ENCODE measurements at regions not wholly inside any gene's neighbourhood (a gene's known extent, or its start where the extent isn't known, plus 50 kb on each side); places are given as distances from the start of the nearest gene placed in this dataset.
"Not testable (repeated sequence)": the region's sequence is repeated elsewhere in the genome, so short reads cannot be mapped to it uniquely, and the experiment has no call there.

DNA sequence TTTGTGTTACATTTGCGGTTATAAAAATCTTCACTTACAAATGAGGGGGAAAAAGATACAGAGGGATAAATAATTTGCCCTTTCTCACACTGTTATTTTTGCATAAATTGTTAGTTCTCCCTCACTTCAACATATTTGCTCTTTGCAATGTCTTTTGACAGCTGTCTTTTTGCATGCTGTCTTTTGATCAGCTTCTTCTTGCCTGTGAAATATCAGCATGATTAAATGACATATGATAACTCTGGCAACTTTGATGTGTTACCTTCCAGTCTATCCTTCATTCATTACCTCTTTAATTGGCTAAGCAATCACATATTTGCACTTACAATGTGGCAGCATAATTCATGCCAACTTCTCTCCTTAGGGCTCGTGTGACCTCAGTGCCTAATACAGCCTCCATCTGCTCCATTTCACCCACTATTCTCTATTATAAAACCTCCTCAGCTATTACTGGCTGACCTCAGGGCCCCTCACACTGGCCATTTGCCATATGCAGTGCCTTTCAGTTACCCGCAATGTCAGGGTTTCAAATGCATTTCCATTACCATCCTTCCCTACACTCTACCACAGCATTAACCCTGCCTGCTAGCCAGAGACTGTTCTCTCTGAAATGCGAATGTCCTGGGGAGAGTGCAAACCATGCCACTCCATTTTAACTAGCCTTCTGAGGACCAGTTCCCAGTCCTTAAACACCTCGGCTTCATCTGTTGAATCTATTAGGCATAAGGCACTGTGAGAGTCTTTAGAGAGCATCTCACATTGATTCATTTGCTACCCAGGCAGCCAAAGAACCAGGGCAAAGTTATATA is 1056.6 kb upstream of the CHAC2 start:
- no peak for DNase-seq (ENCODE audit: low read depth, low spot score)

GRCh38 chr2:52704251-52704650 is 1063.4 kb upstream of the CHAC2 start:
- no peak for DNase-seq (ENCODE audit: low read depth, low spot score)

DNA sequence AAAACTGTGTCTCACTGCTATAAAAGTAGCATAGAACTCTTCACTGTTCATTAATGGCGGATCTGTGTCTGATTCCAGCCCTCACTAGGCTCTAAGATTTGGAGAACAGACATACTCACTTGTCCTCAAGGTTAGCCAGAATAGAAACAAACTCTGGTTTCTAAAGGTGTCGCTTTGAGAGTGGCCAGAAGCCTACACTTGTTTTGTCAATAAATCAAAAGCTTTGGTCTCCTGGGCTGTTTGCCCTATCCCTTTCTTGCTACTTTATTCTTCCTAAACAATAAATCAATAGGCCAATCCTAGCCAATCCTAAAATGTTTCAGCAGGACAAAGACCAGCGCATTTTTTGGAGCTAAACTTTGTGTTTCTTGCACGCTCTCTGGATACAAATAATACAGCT is 1064.6 kb upstream of the CHAC2 start:
- no peak for DNase-seq (ENCODE audit: low read depth, low spot score)

GRCh38 chr2:52698408-52698807 is 1069.2 kb upstream of the CHAC2 start:
- no peak for DNase-seq (ENCODE audit: low read depth, low spot score)

GRCh38 chr2:52697690-52698089 is 1069.9 kb upstream of the CHAC2 start:
- no peak for DNase-seq (ENCODE audit: low read depth, low spot score)

GRCh38 chr2:52695731-52696130 is 1071.9 kb upstream of the CHAC2 start:
- peak; percentile 8 for DNase-seq (ENCODE audit: low read depth, low spot score)

DNA sequence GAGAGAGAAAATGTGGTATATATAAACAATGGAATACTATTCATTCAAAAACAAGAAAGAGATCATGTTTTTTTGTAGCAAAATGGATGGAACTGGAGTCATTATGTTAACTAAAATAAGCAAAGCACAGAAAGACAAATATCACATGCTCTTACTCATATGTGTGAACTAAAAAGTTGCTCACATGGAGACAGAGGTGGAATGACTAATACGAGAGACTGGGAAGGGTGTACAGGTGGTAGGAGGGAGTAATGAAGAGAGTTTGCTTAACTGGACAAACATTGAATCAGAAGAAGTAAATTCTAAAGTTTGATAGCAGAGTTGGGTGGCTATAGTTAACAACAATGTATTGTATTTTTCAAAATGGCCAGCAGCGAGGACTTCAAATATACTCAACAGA is 1080.7 kb upstream of the CHAC2 start:
- DNase-seq (ENCODE audit: low read depth, low spot score): no peak

GRCh38 chr2:52676056-52676455 is 1091.5 kb upstream of the CHAC2 start:
- DNase-seq (ENCODE audit: low read depth, low spot score): peak; percentile 33

DNA sequence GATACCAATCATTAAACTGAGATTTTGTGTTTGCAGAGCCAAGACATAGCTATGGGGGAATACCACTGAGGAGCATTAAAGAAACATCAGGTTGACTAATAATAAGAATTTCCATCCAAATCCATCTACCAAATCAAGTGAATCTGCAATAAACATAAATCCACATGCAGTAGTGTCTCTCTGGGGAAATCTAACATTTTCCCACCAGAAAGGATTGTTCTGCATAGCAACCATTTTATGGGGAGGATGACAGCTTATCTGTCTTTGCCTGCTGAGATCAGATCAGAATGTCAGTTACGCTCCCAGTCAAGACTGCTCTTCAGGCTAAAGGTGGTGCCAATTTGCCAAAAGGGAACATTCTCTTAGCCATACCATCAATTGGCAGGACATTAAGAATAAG is 1098.9 kb upstream of the CHAC2 start:
- DNase-seq (ENCODE audit: low read depth, low spot score): no peak

DNA sequence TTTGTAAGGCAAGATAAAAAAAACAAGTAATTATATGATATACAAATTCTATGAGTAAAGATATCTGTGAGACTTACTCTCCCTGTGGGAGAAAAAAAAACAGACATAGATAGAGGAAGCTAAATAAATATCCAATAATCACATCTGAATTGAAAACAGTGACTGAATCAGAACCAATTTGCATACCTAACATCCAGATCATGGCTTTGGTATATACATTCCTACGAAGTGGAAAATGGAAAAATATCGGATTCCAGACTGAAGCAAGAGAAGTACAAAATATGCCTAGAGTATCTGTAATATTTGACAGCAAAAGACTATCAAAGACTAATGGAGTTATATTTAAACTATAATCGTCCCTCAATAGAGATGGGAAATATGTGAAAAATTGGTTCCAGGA is 1108.1 kb upstream of the CHAC2 start:
- DNase-seq (ENCODE audit: low read depth, low spot score): no peak

DNA sequence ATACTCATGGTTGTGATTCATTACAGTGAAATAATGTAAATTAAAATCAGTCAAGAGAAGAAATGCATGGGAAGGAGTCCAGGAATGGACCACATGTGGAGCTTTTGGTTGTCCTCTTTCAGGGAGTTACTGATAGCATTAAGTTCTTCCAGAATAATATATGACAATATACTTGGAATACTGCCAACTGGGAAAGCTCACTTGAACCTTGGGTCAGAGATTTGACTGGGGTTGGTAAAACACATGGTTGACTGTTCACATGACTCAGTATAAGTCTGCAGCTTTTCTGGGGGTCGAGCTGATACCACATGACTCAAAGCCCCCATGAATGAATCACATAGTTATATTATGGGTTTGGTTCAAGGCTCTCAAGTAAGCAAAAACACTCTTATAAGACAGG is 1109.0 kb upstream of the CHAC2 start:
- DNase-seq (ENCODE audit: low read depth, low spot score): peak; percentile 60

DNA sequence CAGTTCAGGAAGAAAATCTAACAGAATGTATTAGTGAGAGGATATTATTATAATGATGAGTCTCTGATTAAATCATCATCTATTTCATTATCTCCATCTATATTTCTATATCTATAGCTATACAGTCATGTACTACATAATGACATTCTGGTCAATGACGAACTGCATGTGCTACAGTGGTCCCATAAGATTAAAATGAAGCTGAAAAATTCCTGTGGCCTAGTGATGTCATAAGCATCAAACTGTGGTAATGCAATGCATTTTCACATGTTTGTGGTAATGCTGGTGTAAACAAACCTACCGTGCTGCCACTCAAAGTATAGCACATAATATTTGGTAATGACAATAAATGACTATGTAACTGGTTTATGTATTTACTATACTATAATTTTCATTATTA is 1127.9 kb upstream of the CHAC2 start:
- DNase-seq (ENCODE audit: low read depth, low spot score): peak; percentile 49

DNA sequence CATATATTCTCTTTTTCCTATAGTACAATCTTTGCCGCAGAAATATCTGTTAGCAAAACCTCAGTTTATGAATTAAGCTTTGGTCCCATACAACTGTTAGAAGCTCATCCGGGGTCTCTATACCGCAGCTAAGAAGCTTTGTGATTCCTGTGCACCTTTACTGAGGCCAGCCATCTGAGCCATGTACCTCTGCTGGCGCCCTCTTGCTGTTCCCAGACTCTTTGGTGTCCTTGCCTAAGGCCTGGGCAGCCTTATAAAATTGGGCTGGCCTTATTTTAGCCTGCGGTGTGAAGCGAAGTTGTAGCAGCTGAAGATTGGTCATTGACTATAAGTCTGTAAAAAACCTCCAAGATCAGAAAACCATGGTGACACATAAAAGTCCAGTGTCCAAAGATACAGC is 1135.1 kb upstream of the CHAC2 start:
- DNase-seq (ENCODE audit: low read depth, low spot score): no peak

DNA sequence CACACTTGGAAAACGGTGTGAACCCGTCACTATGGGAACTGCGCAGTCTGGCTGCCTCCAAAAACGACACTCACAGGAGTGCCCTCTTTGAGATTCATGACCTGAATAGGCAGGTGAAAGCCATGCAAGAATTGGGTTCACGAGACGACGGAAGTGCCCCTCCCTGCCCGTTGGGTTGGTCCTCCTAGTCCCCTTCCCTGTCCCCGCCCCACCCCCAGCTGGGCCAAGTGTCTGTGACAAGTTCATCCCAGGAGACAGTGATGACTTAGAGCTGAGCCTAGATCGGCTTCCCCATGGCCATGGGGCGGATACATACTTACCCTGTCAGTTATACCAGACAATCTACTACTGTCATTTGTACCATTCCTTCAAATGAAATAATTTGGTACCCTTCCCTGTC is 1137.7 kb upstream of the CHAC2 start:
- DNase-seq (ENCODE audit: low read depth, low spot score): no peak

DNA sequence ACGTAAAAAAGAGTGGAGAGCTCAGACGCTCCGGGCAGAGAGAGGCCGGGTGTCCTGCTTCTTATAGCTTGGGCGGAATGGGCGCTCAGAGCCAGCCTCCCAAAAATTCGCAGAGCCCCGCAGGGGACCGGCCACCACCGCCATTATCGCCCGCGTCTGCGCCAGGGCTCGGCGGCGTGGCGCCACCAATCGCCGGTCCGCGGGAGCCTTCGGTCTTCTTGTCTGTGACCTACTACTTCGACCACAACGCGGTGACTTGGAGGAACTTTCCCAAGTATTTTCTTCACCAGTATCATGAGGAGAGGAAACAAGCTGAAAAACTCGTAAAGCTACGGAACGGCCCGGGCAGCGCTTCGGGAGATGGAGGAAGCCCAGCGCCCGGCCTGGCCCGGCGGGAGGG is 1138.1 kb upstream of the CHAC2 start:
- no peak for DNase-seq (ENCODE audit: low read depth, low spot score)

- DNase-seq (ENCODE audit: low read depth, low spot score): no peak
Observed at GRCh38 chr2:52622266-52622665, 1145.3 kb upstream of the CHAC2 start.

GRCh38 chr2:52613064-52613463 is 1154.5 kb upstream of the CHAC2 start:
- no peak for DNase-seq (ENCODE audit: low read depth, low spot score)

DNA sequence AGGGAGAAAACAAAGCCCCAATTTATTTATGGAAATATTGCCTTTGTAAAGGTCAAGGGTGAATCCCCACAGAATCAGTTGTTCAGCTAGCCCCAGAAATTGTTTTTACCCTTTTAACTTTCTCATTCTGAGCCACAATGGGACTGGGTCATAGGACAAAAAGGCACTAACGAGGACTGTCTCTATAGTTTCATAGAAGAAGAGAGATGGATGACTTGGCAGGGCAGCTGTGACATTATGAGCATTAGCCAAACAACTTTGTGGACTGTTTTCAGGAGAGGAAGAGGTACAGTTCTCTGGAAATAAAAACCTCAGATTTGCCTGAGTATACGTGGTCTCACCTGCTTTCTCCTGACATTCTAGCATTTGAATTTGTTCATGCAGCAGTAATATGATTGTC is 1155.8 kb upstream of the CHAC2 start:
- DNase-seq (ENCODE audit: low read depth, low spot score): peak; percentile 11

DNA sequence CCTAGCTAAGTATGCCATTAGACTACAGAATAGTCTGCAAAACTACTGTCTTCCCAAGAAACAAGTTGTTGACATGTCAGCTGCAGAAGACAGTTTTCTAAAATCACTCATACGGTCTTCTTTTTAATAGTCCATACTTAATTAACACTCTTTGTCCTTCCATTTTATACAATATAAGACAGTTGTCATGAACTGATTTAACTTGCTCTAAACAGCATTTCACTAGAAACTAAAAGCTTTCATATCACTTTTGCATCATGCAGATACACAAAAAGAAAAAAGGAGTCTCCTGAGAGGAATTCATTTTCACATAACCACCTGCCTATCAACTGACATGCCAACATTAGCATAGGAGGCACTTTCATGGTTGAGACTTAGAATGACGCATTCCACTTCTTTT is 1159.6 kb upstream of the CHAC2 start:
- DNase-seq (ENCODE audit: low read depth, low spot score): no peak

GRCh38 chr2:52597346-52597745 is 1170.3 kb upstream of the CHAC2 start:
- peak; percentile 9 for DNase-seq (ENCODE audit: low read depth, low spot score)

DNA sequence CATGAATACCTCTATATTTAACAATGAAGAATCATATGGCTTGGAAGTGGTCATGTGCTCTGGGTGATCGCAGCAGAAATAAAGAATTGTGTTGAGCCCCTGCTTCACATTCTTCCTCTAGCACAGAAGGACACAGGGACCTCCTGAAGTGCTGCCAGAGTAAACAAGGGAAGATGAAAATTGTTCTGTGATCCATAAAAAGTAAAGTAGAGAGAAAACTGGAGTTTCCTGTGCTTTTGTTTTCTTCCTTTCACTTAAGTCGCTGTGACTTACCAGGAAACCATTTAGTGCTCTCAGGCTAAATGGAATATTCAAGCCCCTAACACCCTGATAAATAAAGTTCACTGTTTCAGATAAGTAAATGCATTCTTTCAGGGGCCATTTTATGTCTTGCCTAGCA is 1173.6 kb upstream of the CHAC2 start:
- peak; percentile 53 for DNase-seq (ENCODE audit: low read depth, low spot score)

GRCh38 chr2:52584071-52584470 is 1183.5 kb upstream of the CHAC2 start:
- not testable (repeated sequence) for DNase-seq (ENCODE audit: low read depth, low spot score)

- no peak for DNase-seq (ENCODE audit: low read depth, low spot score)
Observed at GRCh38 chr2:52572469-52572894, 1195.1 kb upstream of the CHAC2 start.
